Choroid plexus epithelial cell (primary cell): ENCODE measurements at regions not wholly inside any gene's neighbourhood (a gene's known extent, or its start where the extent isn't known, plus 50 kb on each side); places are given as distances from the start of the nearest gene placed in this dataset.
A peak's percentile ranks its signal among the peaks of the same experiment; 100 is the strongest.

Experiments used
- DNase-seq: peaks from one replicate; pipeline ENCODE4 v3.0.0-alpha.2; 2010; ENCODE audit warnings: low read depth
- H3K4me3 ChIP-seq: 2 replicates; pipeline ENCODE4 v1.5.1; 2011; ENCODE audit warnings: low read depth, mild to moderate bottlenecking, control low read depth, low read length, moderate library complexity
- CTCF ChIP-seq: conservative IDR thresholded peaks from 2 replicates; pipeline ENCODE4 v1.5.1; 2011; ENCODE audit warnings: low read depth, mild to moderate bottlenecking, control low read depth, inconsistent platforms, low read length, moderate library complexity

GRCh38 chr15:36422631-36423030, 156.8 kb upstream of the CDIN1 start:
- DNase-seq = no peak
- no peak for TF ChIP-seq CTCF
- no peak overlapping the region for H3K4me3 ChIP-seq

- DNase-seq = no peak
- no peak for TF ChIP-seq CTCF
- no peak overlapping the region for H3K4me3 ChIP-seq
Observed at GRCh38 chr15:36426691-36427090, 152.7 kb upstream of the CDIN1 start.

- TF ChIP-seq CTCF = no peak
- peak; percentile 96 for DNase-seq
- no peak overlapping the region for H3K4me3 ChIP-seq
Observed at GRCh38 chr15:36428102-36428845, 151.2 kb upstream of the CDIN1 start.

GRCh38 chr15:36429707-36430106, 149.7 kb upstream of the CDIN1 start:
- no peak for DNase-seq
- no peak for TF ChIP-seq CTCF
- no peak overlapping the region for H3K4me3 ChIP-seq

GRCh38 chr15:36430280-36430679, 149.1 kb upstream of the CDIN1 start:
- H3K4me3 ChIP-seq = no peak overlapping the region
- TF ChIP-seq CTCF = no peak
- DNase-seq = no peak

- no peak for TF ChIP-seq CTCF
- no peak overlapping the region for H3K4me3 ChIP-seq
- no peak for DNase-seq
Observed at GRCh38 chr15:36430726-36431265, 148.6 kb upstream of the CDIN1 start.

GRCh38 chr15:36432161-36432560, 147.3 kb upstream of the CDIN1 start:
- no peak for TF ChIP-seq CTCF
- DNase-seq = no peak

More at GRCh38 chr15:36432161-36432560, 147.3 kb upstream of the CDIN1 start:
- no peak overlapping the region for H3K4me3 ChIP-seq
